OCI-LY7 (cell line): ENCODE measurements at regions not wholly inside any gene's neighbourhood (a gene's known extent, or its start where the extent isn't known, plus 50 kb on each side); places are given as distances from the start of the nearest gene placed in this dataset.

ENCODE experiments used
- EZH2phosphoT487 ChIP-seq: fragments of 200-600 bp; sonication (generic); IDR thresholded peaks from 2 replicates; pipeline ENCODE4 v1.6.1; 2018; ENCODE audit warnings: low read depth, borderline replicate concordance, mild to moderate bottlenecking, mixed run types, antibody characterized with exemption, low read length, moderate library complexity, mixed read lengths
- TF ChIP-seq, protein P1 (sequence below): fragments of 200-600 bp; sonication (generic); conservative IDR thresholded peaks from 2 replicates; pipeline ENCODE4 v1.5.1; 2014; ENCODE audit warnings: mild to moderate bottlenecking, antibody characterized with exemption, low read length, moderate library complexity, mixed read lengths

DNA sequence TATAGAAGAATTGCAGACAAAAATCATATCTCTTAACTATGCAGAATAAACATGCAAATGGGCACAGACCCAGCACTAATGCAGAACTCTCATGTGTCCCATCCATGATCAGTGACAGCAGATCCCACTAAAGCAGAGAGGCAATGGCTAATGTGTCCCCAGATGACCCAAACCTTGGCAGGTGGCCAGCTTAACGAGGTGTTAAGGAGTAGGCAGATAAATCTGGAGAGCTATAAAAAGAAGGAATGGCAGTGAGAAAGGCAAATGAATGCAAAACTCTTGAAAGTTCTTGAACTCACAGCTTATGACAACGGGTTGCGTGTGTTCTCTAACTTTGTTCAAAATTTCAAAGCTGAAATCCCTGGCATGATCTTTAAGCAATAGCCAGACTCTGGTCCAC lies 265.4 kb downstream of the RASEF start:
- TF ChIP-seq, protein P1, sequence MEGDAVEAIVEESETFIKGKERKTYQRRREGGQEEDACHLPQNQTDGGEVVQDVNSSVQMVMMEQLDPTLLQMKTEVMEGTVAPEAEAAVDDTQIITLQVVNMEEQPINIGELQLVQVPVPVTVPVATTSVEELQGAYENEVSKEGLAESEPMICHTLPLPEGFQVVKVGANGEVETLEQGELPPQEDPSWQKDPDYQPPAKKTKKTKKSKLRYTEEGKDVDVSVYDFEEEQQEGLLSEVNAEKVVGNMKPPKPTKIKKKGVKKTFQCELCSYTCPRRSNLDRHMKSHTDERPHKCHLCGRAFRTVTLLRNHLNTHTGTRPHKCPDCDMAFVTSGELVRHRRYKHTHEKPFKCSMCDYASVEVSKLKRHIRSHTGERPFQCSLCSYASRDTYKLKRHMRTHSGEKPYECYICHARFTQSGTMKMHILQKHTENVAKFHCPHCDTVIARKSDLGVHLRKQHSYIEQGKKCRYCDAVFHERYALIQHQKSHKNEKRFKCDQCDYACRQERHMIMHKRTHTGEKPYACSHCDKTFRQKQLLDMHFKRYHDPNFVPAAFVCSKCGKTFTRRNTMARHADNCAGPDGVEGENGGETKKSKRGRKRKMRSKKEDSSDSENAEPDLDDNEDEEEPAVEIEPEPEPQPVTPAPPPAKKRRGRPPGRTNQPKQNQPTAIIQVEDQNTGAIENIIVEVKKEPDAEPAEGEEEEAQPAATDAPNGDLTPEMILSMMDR = no peak
- TF ChIP-seq EZH2phosphoT487 = no peak
